ENCODE measurements at regions not wholly inside any gene's neighbourhood (a gene's known extent, or its start where the extent isn't known, plus 50 kb on each side); places are given as distances from the start of the nearest gene placed in this dataset.

DNA sequence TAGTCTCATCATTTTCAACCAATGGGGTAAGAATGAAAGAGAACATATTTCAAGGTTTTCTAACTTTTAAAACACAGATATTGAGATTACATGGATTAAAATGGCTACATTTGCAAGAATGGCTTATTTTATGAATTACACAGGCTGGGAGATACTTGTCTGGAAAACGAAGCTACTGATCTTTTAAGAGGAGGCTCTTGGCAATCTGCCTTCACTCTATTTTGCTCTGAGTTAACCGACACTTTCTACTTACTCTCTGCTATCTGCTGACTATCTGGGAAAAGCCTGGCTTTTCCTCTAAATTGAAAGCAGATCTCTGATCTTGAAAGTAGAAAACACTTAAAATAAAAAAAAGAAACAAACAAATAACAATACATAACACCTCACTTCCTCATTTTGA lies 325.4 kb upstream of the LINC00305 start:
- no peak overlapping the region for H3K9ac ChIP-seq (ENCODE audit: low read length)
- ChIA-PET POLR2A (ENCODE audit: unreplicated experiment) (no interaction called here), CTCF (no interaction called here)
- no peak for TF ChIP-seq EZH2 (IDR thresholded peaks at IDR 0.05; ENCODE audit: low read length, unreplicated experiment)
- TF ChIP-seq, protein P1, sequence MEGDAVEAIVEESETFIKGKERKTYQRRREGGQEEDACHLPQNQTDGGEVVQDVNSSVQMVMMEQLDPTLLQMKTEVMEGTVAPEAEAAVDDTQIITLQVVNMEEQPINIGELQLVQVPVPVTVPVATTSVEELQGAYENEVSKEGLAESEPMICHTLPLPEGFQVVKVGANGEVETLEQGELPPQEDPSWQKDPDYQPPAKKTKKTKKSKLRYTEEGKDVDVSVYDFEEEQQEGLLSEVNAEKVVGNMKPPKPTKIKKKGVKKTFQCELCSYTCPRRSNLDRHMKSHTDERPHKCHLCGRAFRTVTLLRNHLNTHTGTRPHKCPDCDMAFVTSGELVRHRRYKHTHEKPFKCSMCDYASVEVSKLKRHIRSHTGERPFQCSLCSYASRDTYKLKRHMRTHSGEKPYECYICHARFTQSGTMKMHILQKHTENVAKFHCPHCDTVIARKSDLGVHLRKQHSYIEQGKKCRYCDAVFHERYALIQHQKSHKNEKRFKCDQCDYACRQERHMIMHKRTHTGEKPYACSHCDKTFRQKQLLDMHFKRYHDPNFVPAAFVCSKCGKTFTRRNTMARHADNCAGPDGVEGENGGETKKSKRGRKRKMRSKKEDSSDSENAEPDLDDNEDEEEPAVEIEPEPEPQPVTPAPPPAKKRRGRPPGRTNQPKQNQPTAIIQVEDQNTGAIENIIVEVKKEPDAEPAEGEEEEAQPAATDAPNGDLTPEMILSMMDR (conservative IDR thresholded peaks at IDR 0.05; ENCODE audit: low read depth, low read length): no peak
- TF ChIP-seq EZH2phosphoT487 (IDR thresholded peaks at IDR 0.05; ENCODE audit: borderline replicate concordance, low read length): no peak
- no peaks in the 10 kb centered on the region for H3F3A ChIP-seq (ENCODE audit: low read length, unreplicated experiment)
- intact Hi-C loops (cut with micrococcal nuclease): no loop called here
- no peaks in the 10 kb centered on the region for H3K36me3 ChIP-seq (ENCODE audit: low read depth, low read length)
- H4K20me1 ChIP-seq (ENCODE audit: low read length): no peaks in the 10 kb centered on the region
- H3K9me2 ChIP-seq (replicated peaks; ENCODE audit: low read length): no peaks in the 10 kb centered on the region
- H3K27ac ChIP-seq (ENCODE audit: low read length): no peak overlapping the region
- no peaks in the 10 kb centered on the region for H3K79me2 ChIP-seq (ENCODE audit: low read length)
- H3K27me3 ChIP-seq (ENCODE audit: low read length): peaks cover 2% of the 10 kb centered on the region; the same call in 1 of the 2 replicates
- BruUV-seq (replicated peaks): no TSS peak
- no peak overlapping the region for H3K4me3 ChIP-seq (ENCODE audit: low read length)
- no peak for DNase-seq
- no peaks in the 10 kb centered on the region for H3K9me3 ChIP-seq (ENCODE audit: low read length)
- no peaks in the 10 kb centered on the region for H3K4me1 ChIP-seq (ENCODE audit: insufficient read depth, low read length)
- H2AFZ ChIP-seq (ENCODE audit: low read length): no peak overlapping the region
- ATAC-seq: no peak
- no peak overlapping the region for H3K4me2 ChIP-seq (ENCODE audit: low read length)

DNA sequence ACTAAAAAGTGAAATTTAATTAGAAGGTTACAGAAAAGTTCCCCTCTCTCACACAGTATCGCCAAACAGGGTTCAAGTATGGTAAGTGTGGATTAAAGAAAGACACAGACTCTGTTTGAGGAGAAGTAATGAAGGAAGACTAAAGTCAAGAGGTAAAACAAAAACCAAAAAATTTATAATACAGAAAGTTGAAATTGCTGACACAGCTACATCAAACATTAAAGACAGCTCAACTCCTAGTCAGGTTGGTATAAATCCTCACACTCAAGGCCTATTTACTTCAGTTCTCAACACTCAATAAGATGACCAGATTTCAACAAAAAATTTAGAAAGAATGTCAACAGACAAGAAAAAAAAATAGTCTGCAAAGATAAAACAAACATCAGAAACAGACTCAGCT lies 300.5 kb upstream of the LINC00305 start:
- CTCF ChIA-PET: no interaction called here
- H3F3A ChIP-seq (ENCODE audit: low read length, unreplicated experiment): no peaks in the 10 kb centered on the region
- no peak for TF ChIP-seq EZH2 (IDR thresholded peaks at IDR 0.05; ENCODE audit: low read length, unreplicated experiment)
- TF ChIP-seq EZH2phosphoT487 (IDR thresholded peaks at IDR 0.05; ENCODE audit: borderline replicate concordance, low read length): no peak
- TF ChIP-seq, protein P1 (conservative IDR thresholded peaks at IDR 0.05; ENCODE audit: low read depth, low read length): no peak
- ATAC-seq (no peak), DNase-seq (no peak)
- no peaks in the 10 kb centered on the region for H3K9me2 ChIP-seq (replicated peaks; ENCODE audit: low read length)
- no peak overlapping the region for H3K4me2 ChIP-seq (ENCODE audit: low read length)
- H3K27ac ChIP-seq (ENCODE audit: low read length): no peak overlapping the region
- H3K36me3 ChIP-seq (ENCODE audit: low read depth, low read length): no peaks in the 10 kb centered on the region
- intact Hi-C loops (cut with micrococcal nuclease): no loop called here
- POLR2A ChIA-PET (ENCODE audit: unreplicated experiment): interaction anchor here (0.7 kb wide), 1 partner anchor 632 kb away, joined by 4 read pairs; no protein-coding TSS in a partner anchor
- no peak overlapping the region for H3K4me3 ChIP-seq (ENCODE audit: low read length)
- H3K9me3 ChIP-seq (ENCODE audit: low read length): no peaks in the 10 kb centered on the region
- no peaks in the 10 kb centered on the region for H4K20me1 ChIP-seq (ENCODE audit: low read length)
- no peaks in the 10 kb centered on the region for H3K4me1 ChIP-seq (ENCODE audit: insufficient read depth, low read length)
- H3K27me3 ChIP-seq (ENCODE audit: low read length): 0 out of 2 replicates have a peak, but pooled peaks cover 4% of the 10 kb centered on the region
- H3K79me2 ChIP-seq (ENCODE audit: low read length): no peaks in the 10 kb centered on the region
- no peak overlapping the region for H3K9ac ChIP-seq (ENCODE audit: low read length)
- H2AFZ ChIP-seq (ENCODE audit: low read length): no peak overlapping the region
- no TSS peak for BruUV-seq (replicated peaks)

DNA sequence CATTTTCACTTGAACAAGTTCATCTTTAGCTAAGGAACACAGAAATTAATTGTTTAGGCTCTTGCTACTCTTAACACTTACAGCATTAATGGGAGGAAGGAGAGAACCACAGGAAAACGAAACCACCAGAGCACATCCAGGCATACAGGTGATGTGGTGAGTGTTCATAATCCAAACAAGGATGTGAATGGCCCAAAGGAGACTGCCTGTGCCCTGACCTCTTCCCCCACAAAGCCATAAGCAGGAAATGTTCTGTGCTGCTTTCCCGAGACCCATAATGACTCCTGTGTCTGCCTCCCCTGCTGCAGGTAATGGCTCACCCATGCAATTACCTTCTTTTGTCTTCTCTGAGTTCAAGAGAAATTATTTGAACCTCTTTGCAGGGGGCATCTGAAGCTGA lies 295.9 kb upstream of the LINC00305 start:
- Histone ChIP-seq H3F3A (ENCODE audit: low read length, unreplicated experiment) (no peaks in the 10 kb centered on the region), H3K27me3 (ENCODE audit: low read length) (0 out of 2 replicates have a peak, but pooled peaks cover 4% of the 10 kb centered on the region), H3K9me2 (replicated peaks; ENCODE audit: low read length) (no peaks in the 10 kb centered on the region), H3K36me3 (ENCODE audit: low read depth, low read length) (no peaks in the 10 kb centered on the region), H3K4me2 (ENCODE audit: low read length) (no peak overlapping the region), H2AFZ (ENCODE audit: low read length) (no peak overlapping the region), H3K4me3 (ENCODE audit: low read length) (no peak overlapping the region), H3K9ac (ENCODE audit: low read length) (no peak overlapping the region), H3K79me2 (ENCODE audit: low read length) (no peaks in the 10 kb centered on the region), H4K20me1 (ENCODE audit: low read length) (no peaks in the 10 kb centered on the region), H3K27ac (ENCODE audit: low read length) (no peak overlapping the region), H3K4me1 (ENCODE audit: insufficient read depth, low read length) (no peaks in the 10 kb centered on the region), H3K9me3 (ENCODE audit: low read length) (no peaks in the 10 kb centered on the region)
- ChIA-PET CTCF (no interaction called here), POLR2A (ENCODE audit: unreplicated experiment) (no interaction called here)
- TF ChIP-seq EZH2phosphoT487 (IDR thresholded peaks at IDR 0.05; ENCODE audit: borderline replicate concordance, low read length) (no peak), EZH2 (IDR thresholded peaks at IDR 0.05; ENCODE audit: low read length, unreplicated experiment) (no peak)
- TF ChIP-seq, protein P1 (conservative IDR thresholded peaks at IDR 0.05; ENCODE audit: low read depth, low read length): no peak
- DNase-seq (no peak), ATAC-seq (no peak)
- no TSS peak for BruUV-seq (replicated peaks)
- intact Hi-C loops (cut with micrococcal nuclease): no loop called here

Measured in PC-3 (cell line).